Fibroblast of skin of right quadriceps (primary cell): ENCODE measurements at regions not wholly inside any gene's neighbourhood (a gene's known extent, or its start where the extent isn't known, plus 50 kb on each side); places are given as distances from the start of the nearest gene placed in this dataset.

Experiments used
- DNase-seq: peaks from one replicate; pipeline ENCODE4 v3.0.0-alpha.2; 2013

GRCh38 chr4:136009258-136009832 is 1522.9 kb downstream of the PCDH18 start:
- DNase-seq = no peak

GRCh38 chr4:136007991-136008390 is 1524.3 kb downstream of the PCDH18 start:
- no peak for DNase-seq

GRCh38 chr4:136002316-136002715 is 1530.0 kb downstream of the PCDH18 start:
- no peak for DNase-seq

- no peak for DNase-seq
Measured at GRCh38 chr4:136001791-136002190, 1530.5 kb downstream of the PCDH18 start.

- DNase-seq = no peak
Measured at GRCh38 chr4:136000246-136000645, 1532.0 kb downstream of the PCDH18 start.

GRCh38 chr4:135994360-135994759 is 1537.9 kb downstream of the PCDH18 start:
- DNase-seq = no peak

- no peak for DNase-seq
Measured at GRCh38 chr4:135976860-135977259, 1555.4 kb downstream of the PCDH18 start.

GRCh38 chr4:135966936-135967335 is 1565.4 kb downstream of the PCDH18 start:
- DNase-seq = no peak

- DNase-seq = no peak
Measured at GRCh38 chr4:135963009-135963408, 1569.3 kb downstream of the PCDH18 start.

- DNase-seq = no peak
Measured at GRCh38 chr4:135949931-135950330, 1582.4 kb downstream of the PCDH18 start.

GRCh38 chr4:135948797-135949196 is 1583.5 kb downstream of the PCDH18 start:
- DNase-seq = no peak

- DNase-seq = no peak
Measured at GRCh38 chr4:135941671-135942070, 1590.6 kb downstream of the PCDH18 start.

GRCh38 chr4:135934026-135934425 is 1598.3 kb downstream of the PCDH18 start:
- no peak for DNase-seq

- DNase-seq = no peak
Measured at GRCh38 chr4:135927651-135928050, 1604.6 kb downstream of the PCDH18 start.

- DNase-seq = no peak
Measured at GRCh38 chr4:135921081-135921480, 1611.2 kb downstream of the PCDH18 start.

GRCh38 chr4:135917011-135917410 is 1615.3 kb downstream of the PCDH18 start:
- DNase-seq = peak; percentile 63

- no peak for DNase-seq
Measured at GRCh38 chr4:135900956-135901355, 1631.3 kb downstream of the PCDH18 start.

GRCh38 chr4:135864304-135864703 is 1662.7 kb upstream of the PABPC4L start:
- DNase-seq = peak; percentile 3

GRCh38 chr4:135840781-135841180 is 1639.2 kb upstream of the PABPC4L start:
- no peak for DNase-seq

- DNase-seq = no peak
Measured at GRCh38 chr4:135839712-135840111, 1638.1 kb upstream of the PABPC4L start.

GRCh38 chr4:135838889-135839288 is 1637.3 kb upstream of the PABPC4L start:
- peak; percentile 2 for DNase-seq

GRCh38 chr4:135834471-135834870 is 1632.9 kb upstream of the PABPC4L start:
- DNase-seq = no peak

GRCh38 chr4:135833529-135833928 is 1631.9 kb upstream of the PABPC4L start:
- no peak for DNase-seq

- no peak for DNase-seq
Measured at GRCh38 chr4:135824759-135825296, 1623.2 kb upstream of the PABPC4L start.

GRCh38 chr4:135804785-135805184 is 1603.2 kb upstream of the PABPC4L start:
- no peak for DNase-seq
